Kidney capillary endothelial cell (primary cell): ENCODE measurements at regions not wholly inside any gene's neighbourhood (a gene's known extent, or its start where the extent isn't known, plus 50 kb on each side); places are given as distances from the start of the nearest gene placed in this dataset.

Source experiments
- DNase-seq: peaks from one replicate; pipeline ENCODE4 v3.0.0-alpha.2; 2018; ENCODE audit warnings: low spot score

GRCh38 chr9:86695910-86696424, 251.3 kb downstream of the GAS1 start:
- DNase-seq: peak; percentile 4

- no peak for DNase-seq
Measured at GRCh38 chr9:86690034-86690433, 257.3 kb downstream of the GAS1 start.

GRCh38 chr9:86687788-86688187, 259.5 kb downstream of the GAS1 start:
- DNase-seq: no peak

GRCh38 chr9:86685556-86685955, 261.8 kb downstream of the GAS1 start:
- DNase-seq: no peak

GRCh38 chr9:86684148-86684547, 263.2 kb downstream of the GAS1 start:
- DNase-seq: no peak

GRCh38 chr9:86682240-86682639, 265.1 kb downstream of the GAS1 start:
- no peak for DNase-seq

GRCh38 chr9:86679909-86680308, 267.4 kb downstream of the GAS1 start:
- DNase-seq: no peak

GRCh38 chr9:86676396-86676795, 270.9 kb downstream of the GAS1 start:
- DNase-seq: no peak

- no peak for DNase-seq
Measured at GRCh38 chr9:86675805-86676204, 271.5 kb downstream of the GAS1 start.

- no peak for DNase-seq
Measured at GRCh38 chr9:86674487-86674886, 272.8 kb downstream of the GAS1 start.

- no peak for DNase-seq
Measured at GRCh38 chr9:86672966-86673365, 274.3 kb downstream of the GAS1 start.

GRCh38 chr9:86672301-86672700, 275.0 kb downstream of the GAS1 start:
- no peak for DNase-seq

GRCh38 chr9:86671018-86671417, 276.3 kb downstream of the GAS1 start:
- DNase-seq: no peak

- no peak for DNase-seq
Measured at GRCh38 chr9:86670536-86670935, 276.8 kb downstream of the GAS1 start.

- DNase-seq: no peak
Measured at GRCh38 chr9:86670076-86670475, 277.2 kb downstream of the GAS1 start.

- no peak for DNase-seq
Measured at GRCh38 chr9:86669422-86669821, 277.9 kb downstream of the GAS1 start.

GRCh38 chr9:86668488-86668887, 278.8 kb downstream of the GAS1 start:
- DNase-seq: no peak

GRCh38 chr9:86667307-86667706, 280.0 kb downstream of the GAS1 start:
- no peak for DNase-seq

- DNase-seq: no peak
Measured at GRCh38 chr9:86665416-86665815, 281.9 kb downstream of the GAS1 start.

GRCh38 chr9:86664603-86665002, 282.7 kb downstream of the GAS1 start:
- DNase-seq: no peak

- no peak for DNase-seq
Measured at GRCh38 chr9:86663905-86664304, 283.4 kb downstream of the GAS1 start.

- no peak for DNase-seq
Measured at GRCh38 chr9:86662890-86663468, 284.3 kb downstream of the GAS1 start.

GRCh38 chr9:86660146-86660943, 287.0 kb downstream of the GAS1 start:
- no peak for DNase-seq
